ENCODE measurements at regions not wholly inside any gene's neighbourhood (a gene's known extent, or its start where the extent isn't known, plus 50 kb on each side); places are given as distances from the start of the nearest gene placed in this dataset.

DNA sequence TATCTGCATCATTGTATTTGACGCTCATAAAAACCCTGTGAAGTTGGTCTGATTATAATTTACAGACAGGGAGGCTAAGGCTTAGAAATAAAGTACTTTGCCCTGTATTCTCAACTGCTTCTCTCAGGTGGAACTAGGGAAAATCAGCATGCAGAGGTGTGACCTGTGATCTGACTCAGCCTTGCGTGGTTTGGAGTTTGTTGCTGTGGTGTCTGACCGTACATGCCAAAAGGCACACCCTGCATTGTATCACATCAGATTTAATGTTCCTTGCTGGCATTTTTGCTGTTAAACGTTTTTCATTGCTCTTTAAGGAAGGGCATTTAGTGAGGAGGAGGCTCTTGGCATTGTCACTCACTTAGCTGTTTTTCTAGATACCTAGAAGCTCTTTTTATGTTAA, 58.8 kb upstream of the C1QTNF9B start:
- TF ChIP-seq, protein P1, sequence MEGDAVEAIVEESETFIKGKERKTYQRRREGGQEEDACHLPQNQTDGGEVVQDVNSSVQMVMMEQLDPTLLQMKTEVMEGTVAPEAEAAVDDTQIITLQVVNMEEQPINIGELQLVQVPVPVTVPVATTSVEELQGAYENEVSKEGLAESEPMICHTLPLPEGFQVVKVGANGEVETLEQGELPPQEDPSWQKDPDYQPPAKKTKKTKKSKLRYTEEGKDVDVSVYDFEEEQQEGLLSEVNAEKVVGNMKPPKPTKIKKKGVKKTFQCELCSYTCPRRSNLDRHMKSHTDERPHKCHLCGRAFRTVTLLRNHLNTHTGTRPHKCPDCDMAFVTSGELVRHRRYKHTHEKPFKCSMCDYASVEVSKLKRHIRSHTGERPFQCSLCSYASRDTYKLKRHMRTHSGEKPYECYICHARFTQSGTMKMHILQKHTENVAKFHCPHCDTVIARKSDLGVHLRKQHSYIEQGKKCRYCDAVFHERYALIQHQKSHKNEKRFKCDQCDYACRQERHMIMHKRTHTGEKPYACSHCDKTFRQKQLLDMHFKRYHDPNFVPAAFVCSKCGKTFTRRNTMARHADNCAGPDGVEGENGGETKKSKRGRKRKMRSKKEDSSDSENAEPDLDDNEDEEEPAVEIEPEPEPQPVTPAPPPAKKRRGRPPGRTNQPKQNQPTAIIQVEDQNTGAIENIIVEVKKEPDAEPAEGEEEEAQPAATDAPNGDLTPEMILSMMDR (IDR thresholded peaks at IDR 0.05): no peak
- peak; percentile 63 for ATAC-seq (ENCODE audit: low FRiP score)

DNA sequence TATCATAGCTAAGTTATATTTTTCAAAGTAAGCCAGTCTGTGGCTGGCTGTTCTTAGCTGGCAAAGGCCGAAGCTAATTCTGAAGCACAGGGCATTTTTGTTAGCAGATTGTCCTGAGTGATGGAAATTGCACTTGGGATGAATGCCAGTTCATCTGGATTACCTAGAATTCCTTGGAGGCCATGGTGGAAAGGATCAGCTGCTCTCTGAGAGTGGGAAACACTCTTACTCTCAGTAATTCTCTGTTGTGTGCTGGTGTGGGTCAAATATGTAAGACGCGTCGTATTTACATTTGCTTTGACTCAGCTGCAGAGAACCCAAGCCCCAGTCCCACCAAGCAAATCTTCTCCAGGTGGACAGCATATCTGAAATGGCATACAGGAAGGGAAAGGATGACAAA, 60.7 kb upstream of the C1QTNF9B start:
- no peak for DNase-seq (ENCODE audit: low spot score)

More for the DNA sequence above, 58.8 kb upstream of the C1QTNF9B start:
- no peak for DNase-seq (ENCODE audit: low spot score)

GRCh38 chr13:23959231-23959862, 62.0 kb upstream of the C1QTNF9B start:
- DNase-seq (ENCODE audit: low spot score) (no peak), ATAC-seq (ENCODE audit: low FRiP score) (peak; percentile 57)
- TF ChIP-seq, protein P1 (IDR thresholded peaks at IDR 0.05): no peak

More for the DNA sequence above, 60.7 kb upstream of the C1QTNF9B start:
- TF ChIP-seq, protein P1 (IDR thresholded peaks at IDR 0.05): no peak
- ATAC-seq (ENCODE audit: low FRiP score): no peak

- TF ChIP-seq, protein P1 (IDR thresholded peaks at IDR 0.05): no peak
- peak; percentile 56 for ATAC-seq (ENCODE audit: low FRiP score)
- DNase-seq (ENCODE audit: low spot score): no peak
Observed at GRCh38 chr13:23960566-23961156, 63.4 kb upstream of the C1QTNF9B start.

DNA sequence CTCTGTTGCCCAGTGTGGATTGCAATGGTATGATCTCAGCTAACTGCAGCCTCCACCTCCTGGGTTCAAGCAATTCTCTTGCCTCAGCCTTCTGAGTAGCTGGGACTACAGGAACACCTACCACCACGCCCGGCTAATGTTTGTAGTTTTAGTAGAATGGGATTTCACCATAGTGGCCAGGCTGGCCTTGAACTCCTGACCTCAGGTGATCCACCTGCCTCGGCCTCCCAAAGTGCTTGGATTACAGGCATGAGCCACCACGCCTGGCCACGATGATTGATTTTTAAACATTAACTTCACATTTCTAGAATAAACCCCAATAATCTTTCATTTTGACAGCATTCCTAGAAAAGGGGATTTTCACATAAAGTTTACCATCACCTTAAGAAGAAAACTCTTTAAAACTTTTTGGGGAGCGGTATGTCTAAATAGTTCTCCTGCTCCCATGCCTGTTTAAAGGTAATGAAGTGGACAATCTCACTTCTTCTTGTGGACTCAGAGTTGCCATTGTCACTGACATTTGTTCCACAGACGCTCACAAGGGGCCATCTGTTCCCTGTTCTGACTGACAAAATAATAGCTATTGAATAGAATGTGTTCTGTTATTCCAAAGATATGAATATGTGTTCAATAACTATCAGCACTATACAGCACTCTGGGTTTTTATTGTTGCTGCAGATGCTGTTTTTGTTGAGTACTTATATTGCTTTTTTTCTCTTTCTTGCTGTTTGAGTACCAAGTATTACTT, 66.1 kb upstream of the C1QTNF9B start:
- TF ChIP-seq, protein P1 (IDR thresholded peaks at IDR 0.05): no peak
- no peak for DNase-seq (ENCODE audit: low spot score)
- ATAC-seq (ENCODE audit: low FRiP score): no peak

DNA sequence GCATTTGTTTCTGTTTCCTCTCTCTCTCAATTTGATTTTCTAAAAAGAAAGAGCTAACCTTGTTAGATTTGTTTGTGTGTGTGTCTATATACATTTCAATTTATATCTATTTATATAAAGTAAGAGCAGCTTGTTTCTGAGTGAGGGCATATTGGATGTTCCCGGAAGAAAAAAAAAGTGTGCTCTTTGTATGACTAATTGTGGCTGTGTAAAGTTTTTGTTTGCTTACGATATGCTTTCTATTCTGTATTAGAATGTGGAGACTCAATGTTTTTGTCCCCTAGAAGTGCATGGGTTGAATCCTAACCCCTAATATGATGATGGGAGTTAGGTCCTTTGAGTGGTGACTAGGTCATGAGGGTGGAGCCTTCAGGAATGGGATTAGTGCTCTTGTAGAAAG, 66.6 kb upstream of the C1QTNF9B start:
- no peak for ATAC-seq (ENCODE audit: low FRiP score)
- TF ChIP-seq, protein P1 (IDR thresholded peaks at IDR 0.05): no peak
- no peak for DNase-seq (ENCODE audit: low spot score)

All from omental fat pad (tissue), 3 donors.